ENCODE measurements at regions not wholly inside any gene's neighbourhood (a gene's known extent, or its start where the extent isn't known, plus 50 kb on each side); places are given as distances from the start of the nearest gene placed in this dataset.

DNA sequence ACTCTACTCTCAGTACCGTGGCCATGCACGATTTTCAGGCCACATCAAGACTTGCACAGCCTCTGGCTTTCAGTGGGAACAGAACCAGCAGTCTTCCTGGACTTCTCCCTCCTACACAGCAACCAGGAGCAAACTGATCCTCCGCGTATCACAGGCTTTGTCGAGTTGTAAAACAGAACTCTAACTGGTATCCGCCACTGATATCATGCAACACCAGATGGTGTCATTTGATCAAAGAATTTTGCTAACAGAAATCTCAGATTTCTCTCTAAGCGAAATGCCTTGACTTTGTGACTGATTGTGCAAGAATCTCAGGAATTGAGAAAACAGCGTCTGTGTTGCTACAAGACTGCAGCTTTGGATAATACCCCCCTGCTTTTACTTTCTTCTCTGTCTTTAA, 85.7 kb downstream of the COPS8 start:
- DNase-seq = no peak

GRCh38 chr2:237171881-237172280, 86.2 kb downstream of the COPS8 start:
- DNase-seq = no peak

GRCh38 chr2:237177052-237177451, 91.4 kb downstream of the COPS8 start:
- DNase-seq = no peak

DNA sequence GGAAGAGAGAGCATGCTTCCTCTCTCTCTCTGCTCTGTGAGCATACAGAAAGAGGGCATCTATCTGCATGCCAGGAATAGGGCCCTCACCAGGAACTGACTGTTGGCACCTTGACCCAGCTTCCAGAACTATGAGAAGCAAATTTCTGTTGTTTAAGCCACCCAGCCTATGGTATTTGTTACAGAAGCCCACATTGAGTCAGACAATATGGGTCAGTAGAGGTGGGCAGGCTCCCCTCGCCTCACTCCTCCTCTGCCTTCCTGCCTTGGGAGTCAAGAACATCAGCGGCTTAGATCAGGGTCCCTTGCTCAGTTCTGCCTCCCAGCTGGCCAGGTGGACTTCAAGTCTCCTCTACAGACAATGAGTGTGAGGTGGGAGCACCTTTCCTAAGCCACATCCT, 92.3 kb downstream of the COPS8 start:
- no peak for DNase-seq

- no peak for DNase-seq
Measured at GRCh38 chr2:237178396-237178795, 92.7 kb downstream of the COPS8 start.

DNA sequence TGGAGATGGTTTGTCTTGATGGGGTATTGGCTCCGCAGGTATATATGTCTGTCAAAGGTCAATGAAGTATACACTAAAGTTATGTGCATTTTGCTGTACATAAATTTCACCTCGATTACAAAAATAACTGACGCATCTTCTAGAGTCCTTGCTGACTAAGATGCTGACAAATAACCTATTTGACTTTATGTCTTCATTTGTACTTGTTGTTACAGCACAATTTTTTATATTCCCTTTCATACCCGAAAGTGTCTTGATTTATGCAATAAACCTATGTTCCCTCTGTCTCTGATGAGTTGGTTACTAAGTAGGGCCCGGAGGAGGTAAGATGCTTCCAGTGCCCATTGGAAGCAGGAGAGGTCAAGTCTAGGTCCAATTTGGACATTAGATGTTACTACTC, 93.5 kb downstream of the COPS8 start:
- no peak for DNase-seq

DNA sequence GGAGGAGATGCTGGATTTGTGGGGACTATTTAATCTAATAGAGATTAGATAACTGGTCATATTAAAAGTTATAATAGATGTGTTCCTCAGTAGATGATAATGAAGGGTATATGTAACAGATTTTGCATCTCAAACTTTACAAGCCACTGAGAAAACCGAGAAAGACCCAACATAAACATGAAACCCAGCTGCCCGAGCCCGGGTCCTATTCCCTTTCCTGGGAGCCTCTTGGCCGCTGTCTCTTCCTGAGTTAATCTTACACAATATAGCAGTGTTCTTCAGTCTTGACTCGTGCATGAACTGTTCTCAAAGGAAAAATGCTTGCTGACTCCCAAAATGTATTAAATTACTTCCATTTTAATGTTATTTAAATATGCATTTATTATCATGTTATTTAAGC, 94.5 kb downstream of the COPS8 start:
- no peak for DNase-seq

GRCh38 chr2:237180987-237181386, 95.3 kb downstream of the COPS8 start:
- no peak for DNase-seq

- DNase-seq = no peak
Measured at GRCh38 chr2:237181844-237182243, 96.2 kb downstream of the COPS8 start.

DNA sequence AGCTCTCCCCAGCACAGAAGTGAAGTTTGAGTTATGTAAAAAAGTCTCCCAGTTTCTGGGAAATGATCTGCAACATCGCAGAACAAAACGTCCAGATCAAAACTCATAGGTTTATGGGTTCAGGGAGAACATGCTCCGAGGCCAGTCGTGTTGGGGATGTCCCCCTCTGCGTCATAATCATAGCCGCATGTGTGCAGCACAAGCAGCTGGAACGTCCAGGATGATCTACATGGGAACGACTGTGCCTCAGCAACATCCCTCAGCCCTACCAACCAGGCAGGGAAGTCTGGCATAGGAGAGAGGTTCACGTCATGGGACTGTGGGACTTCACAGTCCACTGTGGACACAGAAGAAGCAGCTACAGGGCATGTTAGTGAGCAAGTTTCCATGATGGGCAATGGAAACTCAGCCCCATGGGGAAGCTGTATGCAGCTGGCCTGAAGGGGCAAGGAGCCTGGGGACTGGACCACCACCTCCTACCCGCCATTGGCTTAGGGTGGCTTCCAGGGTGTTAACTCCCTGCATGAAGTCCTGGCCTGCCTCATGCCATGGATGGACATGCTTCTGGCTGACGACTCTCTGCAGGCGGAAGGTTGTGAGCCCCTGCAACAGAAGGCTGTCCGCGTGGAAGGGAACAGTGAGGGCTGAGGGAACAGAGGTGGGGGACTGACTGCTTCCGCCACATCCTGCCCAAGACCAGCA, 96.9 kb downstream of the COPS8 start:
- no peak for DNase-seq

DNA sequence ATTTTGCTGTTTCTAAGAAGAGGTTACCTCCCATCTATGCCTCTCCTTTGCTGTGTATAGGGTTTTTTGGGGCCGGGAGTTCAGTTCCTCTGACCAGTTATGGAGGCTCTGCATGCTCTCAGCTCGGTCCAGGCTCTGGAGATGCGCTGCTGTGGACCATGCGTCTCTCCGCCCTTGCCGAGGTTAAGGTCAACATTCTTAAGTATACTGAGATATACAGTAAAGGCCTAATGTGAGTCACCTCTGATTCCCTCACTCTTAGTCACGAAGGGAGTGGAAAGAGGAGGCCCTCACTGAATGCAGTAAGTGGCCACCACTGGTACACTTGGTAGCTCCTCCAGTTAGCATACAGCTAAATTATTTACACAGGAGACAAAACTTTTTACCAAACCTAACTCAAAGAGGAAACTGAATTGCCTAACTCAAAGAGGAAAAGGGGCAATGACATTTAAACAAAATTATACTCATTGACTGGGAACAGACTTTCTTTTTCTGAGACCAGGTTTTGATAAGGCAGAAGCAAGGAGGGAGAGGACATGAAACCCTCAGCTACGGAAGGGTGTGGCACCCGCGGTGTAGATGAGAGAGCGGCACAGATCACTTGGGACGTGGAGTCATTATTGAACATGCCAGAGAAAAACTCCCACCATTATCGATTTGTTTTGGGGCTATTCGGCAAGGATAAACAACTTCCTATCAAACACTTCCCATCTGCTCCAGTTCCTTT, 98.7 kb downstream of the COPS8 start:
- no peak for DNase-seq

DNA sequence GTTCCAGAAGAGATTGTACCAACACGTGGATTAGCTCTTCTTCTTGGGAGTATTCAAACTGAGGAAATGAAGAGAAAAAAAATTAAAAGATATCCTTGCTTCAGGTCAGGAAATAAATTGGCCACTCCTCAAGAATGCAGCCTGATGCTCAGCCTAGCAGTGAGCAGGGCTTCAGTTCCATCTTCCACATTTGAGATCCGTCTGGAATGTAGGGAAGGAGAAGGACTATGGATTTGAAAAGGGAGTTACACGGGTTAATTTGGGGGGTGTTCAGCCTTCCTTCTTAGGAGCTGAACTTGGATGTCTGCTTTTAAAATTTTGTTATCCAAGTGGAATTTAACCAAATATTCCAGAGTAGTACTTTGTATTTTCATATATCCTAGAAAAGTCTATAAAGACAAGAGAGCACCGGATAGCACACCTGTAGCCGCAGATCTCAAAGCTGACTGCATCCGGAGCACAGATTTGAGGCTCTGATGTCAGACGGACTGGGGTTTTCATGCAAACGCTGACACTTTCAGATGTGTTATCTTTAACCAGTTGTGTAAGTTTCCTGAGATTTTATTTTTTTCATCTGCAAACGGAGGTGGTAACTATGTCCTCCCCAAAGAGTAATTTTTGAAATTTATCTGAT, 99.3 kb downstream of the COPS8 start:
- DNase-seq = no peak

GRCh38 chr2:237185553-237185925, 99.8 kb downstream of the COPS8 start:
- no peak for DNase-seq

GRCh38 chr2:237189799-237190198, 104.1 kb downstream of the COPS8 start:
- no peak for DNase-seq

DNA sequence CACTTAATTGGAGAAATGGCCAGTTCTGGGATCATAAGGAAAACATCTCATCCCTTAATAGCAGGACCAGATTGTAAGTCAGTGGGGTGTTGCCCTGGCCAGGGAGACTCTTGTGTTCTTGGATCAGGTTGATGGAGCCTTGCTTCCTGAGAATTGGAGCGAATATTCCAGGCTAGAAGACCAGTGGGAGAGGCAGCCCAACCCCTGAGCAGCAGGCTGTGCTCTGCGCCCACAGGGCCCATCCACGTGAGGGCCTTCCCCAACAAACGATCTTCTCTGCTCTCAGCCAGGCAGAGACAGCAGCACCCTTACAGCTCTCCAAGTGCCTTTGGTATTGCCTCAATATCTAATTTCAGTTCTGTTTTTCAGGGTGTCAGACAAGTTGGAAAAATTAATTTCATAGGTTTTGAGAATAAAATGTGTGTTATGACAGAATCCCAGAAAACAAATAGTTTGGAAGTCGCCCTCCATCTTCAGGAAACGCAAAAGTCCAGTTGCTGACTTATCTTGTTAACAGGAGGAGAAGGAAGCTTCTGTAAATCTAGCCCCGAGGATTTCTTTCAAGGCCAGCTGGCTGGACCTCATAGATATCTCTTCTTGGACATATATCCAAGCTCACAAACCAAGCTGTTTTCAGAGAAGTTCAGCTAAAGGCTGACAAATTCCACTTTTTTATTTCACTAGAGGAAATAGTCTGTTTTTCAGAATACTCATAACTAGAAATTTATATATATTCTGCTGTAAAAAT, 105.5 kb downstream of the COPS8 start:
- DNase-seq = no peak

DNA sequence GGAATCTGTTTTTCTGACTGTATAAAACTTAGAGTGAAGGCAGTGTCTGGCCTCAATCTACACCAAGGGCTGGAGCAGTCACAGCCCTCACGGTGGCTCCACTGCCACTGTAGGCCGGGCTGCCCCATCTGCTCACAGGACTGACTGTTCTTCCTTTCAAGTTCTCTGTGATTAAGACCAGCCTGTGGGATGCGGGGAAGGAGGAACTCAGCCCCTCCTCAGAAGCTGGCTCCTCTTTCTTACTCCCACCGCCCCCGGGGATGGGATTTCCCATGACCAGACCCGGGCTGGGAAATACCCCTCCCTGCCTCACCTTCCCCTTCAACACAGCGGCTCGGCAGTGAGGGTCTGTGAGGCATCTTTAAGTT, 106.0 kb downstream of the COPS8 start:
- DNase-seq = no peak

DNA sequence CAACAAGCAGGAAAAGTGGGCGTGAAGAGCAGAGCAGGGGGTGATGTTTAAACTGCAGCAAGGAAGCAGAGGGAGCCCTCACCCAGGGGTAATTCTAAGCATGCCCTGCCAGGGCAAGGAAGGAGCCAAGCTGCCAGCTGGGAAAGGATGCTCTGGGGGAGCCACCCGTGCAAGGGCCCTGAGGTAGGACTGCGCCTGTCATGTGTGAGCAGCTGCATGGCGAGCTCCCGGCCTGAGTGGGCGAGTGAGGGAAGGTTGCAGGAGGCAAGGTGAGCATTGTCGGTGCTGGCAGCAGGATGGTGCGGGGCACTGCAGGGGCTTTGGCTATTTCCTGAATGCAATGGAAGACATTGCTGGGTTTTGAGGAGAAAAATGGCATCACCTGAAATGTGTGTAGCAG, 107.2 kb downstream of the COPS8 start:
- no peak for DNase-seq

DNA sequence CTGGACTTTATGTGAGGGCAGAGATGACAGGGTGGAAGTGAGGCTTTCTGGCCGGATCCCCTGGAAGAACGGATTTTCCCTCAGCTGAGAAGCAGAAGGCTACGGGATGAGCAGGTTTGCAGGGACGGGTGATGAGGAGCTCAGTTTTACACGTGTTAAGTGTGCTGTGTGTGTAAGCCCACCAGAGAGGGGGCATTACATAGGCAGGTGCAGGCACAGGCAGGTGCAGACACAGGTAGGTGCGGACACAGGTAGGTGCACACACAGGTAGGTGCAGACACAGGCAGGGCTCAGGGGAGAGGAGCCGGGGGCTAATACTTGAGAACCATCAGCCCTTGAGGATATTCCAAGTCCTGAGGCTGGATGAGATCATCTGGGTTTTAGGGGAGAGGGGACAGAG, 107.7 kb downstream of the COPS8 start:
- DNase-seq = no peak

- DNase-seq = no peak
Measured at GRCh38 chr2:237194081-237194480, 108.4 kb downstream of the COPS8 start.

DNA sequence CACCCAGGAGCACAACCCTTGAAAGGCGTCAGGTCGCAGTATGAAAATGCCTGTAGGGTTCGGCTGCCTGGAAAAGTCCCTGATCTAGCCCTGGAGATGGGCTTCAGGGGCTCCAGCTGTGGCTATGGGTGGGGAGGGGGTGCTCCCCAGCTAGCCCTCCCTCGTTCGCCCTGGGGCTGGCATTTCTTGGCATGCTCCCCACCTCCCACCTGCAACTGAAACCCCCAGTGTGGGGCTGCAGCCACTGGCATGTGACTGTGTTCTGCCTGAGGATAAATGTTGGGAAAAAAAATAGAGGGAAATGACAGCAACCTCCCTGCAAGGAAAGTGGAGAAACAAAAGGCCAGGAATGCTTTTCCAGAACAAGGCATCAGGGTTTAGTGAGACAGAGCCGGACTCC, 109.2 kb downstream of the COPS8 start:
- DNase-seq = no peak

GRCh38 chr2:237195396-237196120, 109.9 kb downstream of the COPS8 start:
- no peak for DNase-seq

GRCh38 chr2:237196409-237196808, 110.7 kb downstream of the COPS8 start:
- DNase-seq = no peak

All from NCI-H2107 (cell line).